ENCODE measurements at regions not wholly inside any gene's neighbourhood (a gene's known extent, or its start where the extent isn't known, plus 50 kb on each side); places are given as distances from the start of the nearest gene placed in this dataset.

DNA sequence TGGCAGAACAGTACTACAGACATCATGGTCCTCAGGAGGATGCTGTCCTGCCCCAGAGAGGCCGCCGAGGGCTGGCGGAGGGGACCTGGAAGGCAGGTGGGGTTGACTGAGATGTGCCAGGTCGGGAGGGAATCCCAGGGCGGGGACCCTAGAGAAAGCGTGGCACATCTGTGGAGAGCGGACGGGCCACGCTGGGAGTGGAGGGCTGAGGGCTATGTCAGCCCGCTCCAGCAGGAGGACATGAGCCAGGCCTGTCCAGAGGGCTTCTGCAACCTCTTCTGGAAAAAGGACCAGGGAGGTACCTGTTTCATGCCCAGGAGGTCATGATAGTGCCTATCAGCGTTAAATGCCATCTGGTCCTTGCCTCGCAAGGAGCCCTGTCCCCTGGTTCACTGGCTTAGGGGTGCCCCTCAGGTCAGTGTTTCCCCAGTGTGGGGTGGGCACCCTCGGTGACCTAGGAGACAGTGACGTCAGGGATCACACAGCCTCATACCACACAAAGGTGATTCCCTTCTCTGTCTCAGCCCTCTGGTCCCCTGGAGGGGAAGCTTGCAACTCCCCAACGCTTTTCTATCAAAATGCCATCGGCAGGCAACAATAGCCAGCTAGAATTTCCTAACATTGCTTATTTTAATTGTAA lies 103.6 kb upstream of the IER5L start:
- CTCF ChIA-PET = no interaction called here

DNA sequence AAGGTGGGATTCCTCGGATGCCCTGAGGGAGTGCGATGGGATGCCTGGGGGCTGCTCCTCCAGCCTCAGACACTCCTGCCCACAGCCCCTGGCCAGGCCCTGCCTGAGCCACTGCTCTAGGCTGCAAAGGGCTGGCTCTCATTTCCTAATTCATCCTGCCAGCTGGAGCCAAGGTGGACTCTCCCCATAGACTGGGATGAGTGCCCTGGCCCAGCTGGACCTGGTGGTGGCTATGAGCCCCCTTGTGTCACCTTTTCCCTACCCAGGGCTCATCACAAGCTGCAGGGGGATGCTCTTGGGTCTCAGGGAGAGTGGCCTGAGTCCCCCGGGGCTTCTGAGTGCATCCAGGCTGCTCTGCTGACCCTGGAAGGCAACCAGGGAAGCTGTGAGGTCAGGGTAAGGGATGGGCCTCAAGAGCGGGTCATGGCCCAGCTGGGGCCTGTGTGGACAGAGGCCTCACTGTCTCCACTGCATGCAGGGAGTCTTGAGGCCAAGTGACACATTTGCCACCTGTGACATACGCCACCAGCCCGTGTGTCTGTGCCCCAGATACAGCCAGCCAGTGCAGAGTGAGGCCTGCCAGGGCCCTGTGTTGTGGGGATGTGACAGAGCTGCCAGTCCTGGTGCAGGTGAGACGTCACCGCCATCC lies 102.7 kb upstream of the IER5L start:
- Mint-ChIP-seq H3K27me3 (ENCODE audit: low read depth) (peaks cover 8% of the 10 kb centered on the region), H3K4me3 (no peak overlapping the region), H3K4me1 (ENCODE audit: low read depth) (peaks cover 6% of the 10 kb centered on the region), H3K36me3 (ENCODE audit: low read depth) (no peaks in the 10 kb centered on the region), H3K9me3 (ENCODE audit: insufficient read depth) (no peaks in the 10 kb centered on the region), H3K27ac (no peak overlapping the region)
- ChIA-PET CTCF (no interaction called here), POLR2A (no interaction called here)
- DNase-seq = no peak
- no peak for ATAC-seq

More for the DNA sequence above, 103.6 kb upstream of the IER5L start:
- Mint-ChIP-seq H3K4me1 (ENCODE audit: low read depth) (peaks cover 2% of the 10 kb centered on the region), H3K36me3 (ENCODE audit: low read depth) (no peaks in the 10 kb centered on the region), H3K27me3 (ENCODE audit: low read depth) (peaks cover under 1% of the 10 kb centered on the region), H3K9me3 (ENCODE audit: insufficient read depth) (no peaks in the 10 kb centered on the region), H3K4me3 (no peak overlapping the region), H3K27ac (no peak overlapping the region)
- DNase-seq = no peak
- POLR2A ChIA-PET = no interaction called here
- ATAC-seq = no peak

DNA sequence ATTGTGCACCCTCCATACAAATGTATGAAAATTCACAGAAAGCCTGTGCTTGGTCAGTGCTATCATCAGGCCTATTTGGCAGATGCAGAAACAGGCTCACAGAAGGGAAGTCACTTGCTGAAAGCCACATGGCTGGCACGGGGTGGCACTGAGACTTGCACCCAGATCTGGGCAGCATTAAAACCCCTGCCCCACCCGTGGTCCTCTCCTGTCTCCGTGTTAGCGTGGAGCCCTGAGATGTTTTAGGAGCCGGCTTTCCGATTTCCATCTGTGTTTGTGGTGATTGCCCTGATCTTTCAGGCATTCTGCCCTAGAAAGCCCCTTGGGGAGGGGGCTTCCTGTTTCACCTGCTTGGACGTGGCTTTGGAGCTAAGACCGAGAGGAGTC lies 102.2 kb upstream of the IER5L start:
- no peaks in the 10 kb centered on the region for H3K9me3 Mint-ChIP-seq (ENCODE audit: insufficient read depth)
- H3K27ac Mint-ChIP-seq = no peak overlapping the region
- ChIA-PET CTCF (no interaction called here), POLR2A (no interaction called here)
- peaks cover 6% of the 10 kb centered on the region for H3K4me1 Mint-ChIP-seq (ENCODE audit: low read depth)
- peaks cover 11% of the 10 kb centered on the region for H3K27me3 Mint-ChIP-seq (ENCODE audit: low read depth)
- no peak overlapping the region for H3K4me3 Mint-ChIP-seq
- H3K36me3 Mint-ChIP-seq (ENCODE audit: low read depth) = no peaks in the 10 kb centered on the region
- ATAC-seq = no peak
- DNase-seq = no peak

DNA sequence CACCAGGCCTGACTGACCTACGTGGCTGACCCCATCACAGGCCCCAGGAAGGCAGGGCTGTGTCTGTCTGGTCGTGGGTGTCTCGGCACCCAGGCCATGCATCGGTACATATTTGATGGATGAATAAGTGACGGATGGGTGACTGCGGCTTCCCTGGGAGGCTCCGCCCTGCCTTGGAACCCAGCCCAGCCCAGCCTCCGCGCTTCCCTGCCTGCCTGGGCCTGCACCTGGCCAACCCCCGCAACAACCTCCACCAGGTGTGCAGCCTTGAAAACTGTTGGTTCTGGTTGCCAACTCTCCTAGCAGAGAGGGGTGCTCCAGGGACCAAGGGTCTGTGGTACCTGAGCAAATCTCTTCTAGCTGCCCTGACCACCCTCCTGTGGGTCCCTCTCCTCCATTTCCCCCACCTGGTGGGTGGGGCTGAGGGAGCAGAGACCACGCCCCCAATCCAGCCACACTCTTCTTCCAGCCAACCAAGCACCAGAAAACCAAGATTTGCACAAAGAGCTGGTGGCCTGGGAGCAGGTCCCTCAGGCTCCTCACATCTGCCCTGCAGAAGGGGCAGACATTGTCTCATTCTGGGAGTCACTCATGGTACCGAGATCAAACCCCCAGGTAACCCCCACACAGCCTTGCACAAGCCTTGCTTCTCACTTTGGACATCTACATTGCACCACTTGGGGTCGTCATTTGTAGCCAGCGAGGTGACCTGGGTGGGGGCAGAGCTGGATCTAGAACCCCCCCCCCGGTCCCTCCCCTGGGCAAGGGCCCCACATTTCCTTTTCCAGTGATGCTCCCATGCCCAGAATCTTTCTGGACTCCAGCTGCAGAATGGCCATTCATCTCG lies 100.6 kb upstream of the IER5L start:
- ChIA-PET POLR2A (no interaction called here), CTCF (no interaction called here)
- H3K27me3 Mint-ChIP-seq (ENCODE audit: low read depth) = peaks cover 20% of the 10 kb centered on the region
- ATAC-seq (no peak), DNase-seq (no peak)
- no peaks in the 10 kb centered on the region for H3K36me3 Mint-ChIP-seq (ENCODE audit: low read depth)
- H3K4me1 Mint-ChIP-seq (ENCODE audit: low read depth) = peaks cover 6% of the 10 kb centered on the region
- no peak overlapping the region for H3K27ac Mint-ChIP-seq
- no peak overlapping the region for H3K4me3 Mint-ChIP-seq
- H3K9me3 Mint-ChIP-seq (ENCODE audit: insufficient read depth) = no peaks in the 10 kb centered on the region

DNA sequence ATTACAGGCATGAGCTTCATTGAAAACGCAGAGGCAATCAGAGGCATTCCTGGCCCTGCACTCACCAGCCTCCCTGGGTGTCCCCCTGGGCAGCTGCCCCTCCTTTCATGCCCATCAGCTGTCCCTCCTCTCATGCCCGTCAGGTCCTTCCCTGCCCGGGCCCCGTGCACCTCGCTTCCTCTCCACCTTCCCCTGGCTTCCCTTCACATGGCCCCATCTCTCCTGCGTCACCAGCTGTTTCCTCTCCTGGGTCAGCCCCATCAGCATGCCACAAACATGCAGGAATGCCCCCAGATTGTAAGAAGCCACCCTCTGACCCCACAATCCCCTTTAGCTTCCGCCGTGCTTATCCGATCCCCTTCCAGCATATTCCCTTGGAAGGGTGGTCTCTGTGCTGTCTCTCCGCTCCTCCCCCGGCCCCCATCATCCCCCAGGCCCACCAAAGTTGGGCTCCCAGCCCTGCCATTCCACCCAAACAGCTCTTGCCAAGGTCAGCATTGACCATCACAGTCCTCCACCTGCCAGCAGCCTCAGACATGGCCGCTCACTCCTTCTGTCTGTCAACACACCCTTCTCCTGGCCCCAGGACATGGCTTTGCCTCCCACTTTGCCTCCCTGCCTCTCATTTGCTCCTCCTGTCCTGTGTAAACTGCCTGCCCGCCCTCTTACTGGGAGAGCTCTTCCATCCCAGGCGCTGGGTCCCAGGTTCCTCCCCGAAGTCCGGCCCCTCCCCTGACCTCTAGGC lies 98.6 kb upstream of the IER5L start:
- ATAC-seq (no peak), DNase-seq (no peak)
- Mint-ChIP-seq H3K36me3 (ENCODE audit: low read depth) (no peaks in the 10 kb centered on the region), H3K27ac (no peak overlapping the region), H3K27me3 (ENCODE audit: low read depth) (peaks cover 20% of the 10 kb centered on the region), H3K4me1 (ENCODE audit: low read depth) (peaks cover 19% of the 10 kb centered on the region), H3K9me3 (ENCODE audit: insufficient read depth) (no peaks in the 10 kb centered on the region), H3K4me3 (no peak overlapping the region)
- ChIA-PET POLR2A (interaction anchor here (0.7 kb wide), 1 partner anchor 39 kb away, joined by 3 read pairs; no protein-coding TSS in a partner anchor), CTCF (no interaction called here)

DNA sequence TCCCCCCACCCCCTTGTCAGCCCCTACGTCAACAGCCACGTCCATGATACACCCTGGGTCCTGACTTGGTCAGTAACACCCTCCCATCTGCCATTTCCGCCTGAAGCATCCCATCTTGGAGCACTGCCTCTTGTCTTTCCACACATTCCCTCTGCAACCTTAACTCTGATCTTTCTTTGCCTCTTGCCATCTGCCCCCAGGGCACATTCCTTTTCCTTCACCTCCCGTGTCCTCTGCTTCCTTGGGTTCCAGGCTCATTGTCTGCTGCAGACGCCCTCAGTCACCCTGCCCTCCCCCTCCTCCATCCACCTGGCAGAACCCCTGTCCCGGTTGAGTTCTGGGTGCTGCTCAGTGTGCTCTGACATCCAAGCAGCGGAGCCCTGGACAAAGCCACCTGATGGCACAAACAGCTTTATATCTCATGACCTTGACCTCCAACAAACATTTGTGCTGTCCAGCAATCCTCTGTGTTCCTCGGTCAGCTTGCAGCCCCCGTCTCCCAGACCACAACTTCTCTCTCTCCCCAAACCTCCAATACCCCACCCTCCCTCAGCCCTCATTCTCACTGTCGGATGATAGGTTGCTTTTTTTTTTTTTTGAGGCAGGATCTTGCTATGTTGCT lies 97.7 kb upstream of the IER5L start:
- Mint-ChIP-seq H3K36me3 (ENCODE audit: low read depth) (no peaks in the 10 kb centered on the region), H3K4me1 (ENCODE audit: low read depth) (peaks cover 28% of the 10 kb centered on the region), H3K9me3 (ENCODE audit: insufficient read depth) (no peaks in the 10 kb centered on the region), H3K27me3 (ENCODE audit: low read depth) (peaks cover 20% of the 10 kb centered on the region), H3K27ac (no peak overlapping the region), H3K4me3 (no peak overlapping the region)
- POLR2A ChIA-PET = interaction anchor here (0.6 to 0.7 kb wide), 2 partner anchors 38 to 97 kb away, joined by 3 read pairs; no protein-coding TSS in a partner anchor
- ATAC-seq (no peak), DNase-seq (no peak)
- CTCF ChIA-PET = no interaction called here

DNA sequence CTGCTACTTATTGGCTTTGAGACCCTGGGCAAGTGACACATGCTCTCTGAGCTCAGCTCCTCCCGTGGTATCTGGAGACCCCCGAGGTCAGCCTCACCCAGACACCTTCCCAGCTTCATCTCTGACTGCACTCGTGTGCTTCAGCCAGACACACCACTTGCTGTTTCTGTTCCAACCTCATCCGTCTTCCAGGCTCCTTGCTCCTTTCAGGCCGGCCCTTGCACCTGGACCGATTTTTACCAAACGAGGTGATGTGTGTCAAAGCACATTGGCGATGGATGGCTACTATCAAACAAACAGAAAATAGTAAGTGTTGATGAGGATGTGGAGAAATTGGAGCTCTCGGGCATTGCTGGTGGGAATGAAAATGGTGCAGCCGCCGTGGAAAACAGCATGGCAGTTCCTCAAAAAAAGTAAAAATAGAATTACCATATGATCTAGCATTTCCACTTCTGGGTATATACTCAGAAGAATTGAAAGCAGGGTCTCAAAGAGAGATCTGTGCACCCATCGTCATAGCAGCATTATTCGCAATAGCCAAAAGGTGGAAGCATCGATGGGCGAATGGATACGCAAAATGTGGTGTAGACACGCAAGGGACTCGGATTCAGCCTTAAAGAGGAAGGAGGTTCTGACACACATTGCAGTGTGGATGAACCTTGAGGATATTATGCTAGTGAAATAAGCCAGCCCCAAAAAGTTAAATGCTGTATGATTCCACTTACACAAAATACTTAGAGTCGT lies 96.1 kb upstream of the IER5L start:
- Mint-ChIP-seq H3K27me3 (ENCODE audit: low read depth) (peaks cover 20% of the 10 kb centered on the region), H3K36me3 (ENCODE audit: low read depth) (no peaks in the 10 kb centered on the region), H3K4me3 (no peak overlapping the region), H3K27ac (no peak overlapping the region), H3K9me3 (ENCODE audit: insufficient read depth) (no peaks in the 10 kb centered on the region), H3K4me1 (ENCODE audit: low read depth) (peaks cover 40% of the 10 kb centered on the region)
- ChIA-PET POLR2A (interaction anchor here (0.9 kb wide), 1 partner anchor 13 kb away, joined by 3 read pairs; no protein-coding TSS in a partner anchor), CTCF (interaction anchor here (0.7 kb wide), 1 partner anchor 170 kb away, joined by 3 read pairs; no protein-coding TSS in a partner anchor)
- ATAC-seq (no peak), DNase-seq (no peak)

DNA sequence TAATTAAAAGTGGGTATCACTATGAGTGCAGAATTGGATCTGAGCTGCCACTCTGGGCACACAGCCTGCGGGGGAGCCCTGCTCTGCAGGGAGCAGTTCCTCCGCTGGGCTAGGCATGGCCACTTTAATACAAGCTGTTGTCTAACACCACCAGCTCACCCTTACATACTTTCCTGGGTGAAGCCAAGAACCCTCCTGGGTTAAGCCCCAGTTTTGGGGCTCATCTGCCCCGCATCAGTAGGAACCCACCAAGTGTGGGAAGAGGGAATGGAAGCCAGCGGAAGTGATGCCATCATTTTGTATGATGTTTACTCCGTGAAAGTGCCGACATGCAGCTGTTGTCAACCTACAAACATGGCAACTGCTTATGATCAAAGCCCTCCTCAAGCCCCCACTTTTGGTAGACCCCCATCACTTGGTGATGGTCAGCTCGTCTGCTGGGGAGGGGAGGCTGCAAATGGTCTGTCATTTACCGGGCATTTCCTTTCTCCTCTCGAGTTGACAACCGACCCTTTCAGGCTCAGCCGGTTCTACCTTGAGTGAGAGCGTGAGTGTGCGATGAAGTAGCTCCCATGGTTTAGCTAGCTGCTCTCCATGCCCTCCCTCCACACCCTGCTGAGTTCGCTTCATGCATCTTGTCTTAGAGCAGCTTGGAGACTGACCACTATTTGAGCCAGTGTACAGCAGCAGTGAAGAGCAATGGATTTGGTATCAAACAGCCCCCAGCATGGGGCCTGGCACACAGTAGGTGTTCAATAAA lies 95.3 kb upstream of the IER5L start:
- peaks cover 45% of the 10 kb centered on the region for H3K4me1 Mint-ChIP-seq (ENCODE audit: low read depth)
- H3K36me3 Mint-ChIP-seq (ENCODE audit: low read depth) = no peaks in the 10 kb centered on the region
- DNase-seq (no peak), ATAC-seq (no peak)
- CTCF ChIA-PET = no interaction called here
- no peaks in the 10 kb centered on the region for H3K9me3 Mint-ChIP-seq (ENCODE audit: insufficient read depth)
- H3K4me3 Mint-ChIP-seq = no peak overlapping the region
- POLR2A ChIA-PET = interaction anchor here (0.9 kb wide), 1 partner anchor 13 kb away, joined by 3 read pairs; no protein-coding TSS in a partner anchor
- H3K27me3 Mint-ChIP-seq (ENCODE audit: low read depth) = peaks cover 20% of the 10 kb centered on the region
- no peak overlapping the region for H3K27ac Mint-ChIP-seq

DNA sequence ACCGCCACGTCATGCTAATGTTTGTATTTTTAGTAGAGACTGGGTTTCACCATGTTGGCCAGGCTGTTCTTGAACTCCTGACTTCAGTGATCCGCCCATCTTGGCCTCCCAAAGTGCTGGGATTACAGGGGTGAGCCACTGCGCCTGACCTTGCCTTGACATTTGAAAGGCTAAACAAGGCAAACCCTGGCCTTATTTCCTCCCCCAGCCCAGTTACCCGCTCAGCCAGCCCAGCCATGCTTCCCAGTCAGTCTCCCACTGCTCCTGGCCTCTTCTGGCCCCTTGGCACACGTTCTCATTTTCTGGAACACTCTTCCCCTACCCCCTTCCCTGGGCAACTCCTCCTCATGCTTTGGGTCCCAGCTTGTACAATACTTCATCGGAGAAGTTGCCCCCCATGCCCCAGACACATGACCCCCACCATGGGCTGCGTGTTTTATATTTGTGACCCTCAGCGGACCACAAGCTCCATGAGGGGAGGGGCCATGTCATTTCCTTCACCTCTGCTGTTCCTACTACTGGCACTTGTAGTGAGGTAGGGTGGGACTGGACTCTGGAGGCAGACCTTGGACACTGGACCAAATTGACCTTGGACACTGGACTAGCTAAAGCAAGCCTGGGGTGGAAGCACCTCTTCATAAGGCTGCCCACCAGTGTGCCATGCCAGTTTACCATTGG lies 94.4 kb upstream of the IER5L start:
- Mint-ChIP-seq H3K4me3 (no peak overlapping the region), H3K27me3 (ENCODE audit: low read depth) (peaks cover 20% of the 10 kb centered on the region), H3K9me3 (ENCODE audit: insufficient read depth) (no peaks in the 10 kb centered on the region), H3K4me1 (ENCODE audit: low read depth) (peaks cover 48% of the 10 kb centered on the region), H3K36me3 (ENCODE audit: low read depth) (no peaks in the 10 kb centered on the region), H3K27ac (peak overlapping the region; percentile 32)
- ChIA-PET CTCF (no interaction called here), POLR2A (no interaction called here)
- ATAC-seq = no peak
- no peak for DNase-seq

DNA sequence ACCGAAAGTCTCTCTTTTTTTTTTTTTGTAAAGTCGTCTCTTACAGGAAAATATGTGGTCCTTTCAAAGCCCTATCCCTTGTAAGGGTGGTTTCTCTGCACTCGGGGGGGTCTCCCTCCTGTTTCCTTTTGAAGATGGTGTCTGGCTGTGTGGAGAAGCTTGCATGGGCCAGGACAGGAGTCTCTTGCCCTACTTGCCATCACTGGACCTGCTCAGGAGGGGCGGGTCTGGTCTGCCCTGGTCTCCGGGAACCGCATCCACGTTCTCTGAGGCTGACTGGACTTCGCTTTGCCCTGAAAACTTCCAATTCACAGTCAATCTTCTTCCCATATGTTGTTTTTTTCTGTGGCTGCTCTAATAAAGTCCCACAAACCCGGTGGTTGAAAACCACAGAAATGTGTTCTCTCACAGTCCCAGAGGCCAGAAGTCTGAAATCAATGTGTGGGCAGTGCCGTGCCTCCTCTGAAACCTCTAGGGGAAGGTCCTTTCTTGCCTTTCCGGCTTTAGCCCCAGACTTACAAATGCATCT lies 92.9 kb upstream of the IER5L start:
- Mint-ChIP-seq H3K27ac (peak overlapping the region; percentile 90), H3K4me1 (ENCODE audit: low read depth) (peaks cover 42% of the 10 kb centered on the region)
- POLR2A ChIA-PET = interaction anchor here (0.9 to 1.5 kb wide), 3 partner anchors 34 to 93 kb away, joined by 3 read pairs; partner anchors contain the start of gene IER5L

More for the DNA sequence above, 92.9 kb upstream of the IER5L start:
- Mint-ChIP-seq H3K9me3 (ENCODE audit: insufficient read depth) (no peaks in the 10 kb centered on the region), H3K36me3 (ENCODE audit: low read depth) (no peaks in the 10 kb centered on the region), H3K4me3 (peak overlapping the region; percentile 58), H3K27me3 (ENCODE audit: low read depth) (peaks cover 19% of the 10 kb centered on the region)
- ATAC-seq = peak; percentile 58
- CTCF ChIA-PET = interaction anchor here (1.5 kb wide), 1 partner anchor 31 kb away, joined by 3 read pairs; no protein-coding TSS in a partner anchor
- peak; percentile 51 for DNase-seq

All from activated CD8-positive, alpha-beta T cell treated with anti-CD3 and anti-CD28 coated beads, Interleukin-2, amount 10 ng/mL, durations not matched to agents 7 days and 5 days (primary cell).